NCI-H2227 treated with DMSO at 0.1 percent for 48 hours (cell line): ENCODE measurements at regions not wholly inside any gene's neighbourhood (a gene's known extent, or its start where the extent isn't known, plus 50 kb on each side); places are given as distances from the start of the nearest gene placed in this dataset.

Experiments used
- DNase-seq: peaks from one replicate; lab custom pipeline; 2025; lab: John Stamatoyannopoulos, UW

GRCh38 chr15:94606286-94606685 lies 374.9 kb downstream of the MCTP2 start:
- no peak for DNase-seq

DNA sequence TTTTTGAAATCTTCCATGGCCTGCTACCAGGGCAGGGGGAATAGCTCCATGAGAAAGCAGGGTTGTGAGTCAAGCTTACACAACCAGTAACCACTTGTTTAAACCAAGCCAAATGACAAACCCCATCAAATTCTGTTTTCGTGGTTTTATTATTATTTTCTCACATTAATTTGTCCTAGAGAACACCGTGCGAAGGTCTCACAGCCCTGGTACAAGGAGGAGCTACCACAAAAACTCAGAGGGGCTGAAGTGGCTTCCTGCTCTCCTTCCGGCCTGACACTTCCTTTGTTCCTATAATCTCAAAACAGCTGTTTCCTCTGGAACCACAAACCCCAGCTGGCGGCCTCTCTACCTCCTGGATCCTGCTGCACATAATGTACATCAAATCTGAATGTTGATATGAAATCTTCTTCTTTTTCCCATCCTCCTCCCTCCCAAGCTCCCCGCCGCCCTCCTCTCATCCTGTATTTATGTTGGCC lies 375.9 kb downstream of the MCTP2 start:
- DNase-seq: no peak

GRCh38 chr15:94610069-94610468 lies 378.7 kb downstream of the MCTP2 start:
- DNase-seq: no peak

- DNase-seq: no peak
Measured at GRCh38 chr15:94610485-94610884, 379.1 kb downstream of the MCTP2 start.

DNA sequence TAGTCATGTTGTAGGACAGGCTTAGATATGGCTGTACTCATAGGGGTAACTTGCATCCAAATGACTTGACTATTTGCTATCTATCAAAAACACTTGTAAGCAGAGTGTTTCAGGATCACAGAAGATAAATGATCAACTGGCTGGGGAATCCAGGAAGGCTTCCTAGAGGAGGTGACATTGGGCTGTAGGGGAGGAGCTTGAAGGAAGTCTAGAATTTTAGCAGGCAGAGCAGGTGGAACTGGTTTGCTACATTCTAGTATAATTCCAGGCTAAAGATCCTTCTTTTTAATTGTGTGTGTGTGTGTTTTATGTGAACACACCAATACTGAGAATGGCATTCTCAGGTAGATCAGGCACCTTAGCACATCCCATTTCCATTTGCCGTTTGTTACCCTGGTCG lies 380.3 kb downstream of the MCTP2 start:
- DNase-seq: no peak

DNA sequence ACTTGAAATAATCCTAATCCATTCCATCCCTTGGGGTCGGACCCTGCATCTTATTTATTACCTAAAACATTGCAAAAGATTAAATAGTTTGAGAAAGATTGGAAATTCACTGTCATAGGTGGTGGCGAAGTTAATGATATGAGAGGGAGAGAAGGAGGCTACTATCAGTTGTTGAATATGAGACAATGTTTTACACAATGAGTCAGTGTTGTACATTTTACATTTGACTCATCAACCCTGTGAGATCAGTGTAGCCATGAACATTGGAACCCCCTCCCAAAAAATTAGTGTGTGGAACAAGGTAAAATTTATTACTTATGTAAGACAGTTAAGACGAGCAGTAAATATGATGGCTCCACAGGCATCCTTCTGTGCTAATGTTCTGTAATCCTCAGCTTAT lies 384.3 kb downstream of the MCTP2 start:
- DNase-seq: no peak

DNA sequence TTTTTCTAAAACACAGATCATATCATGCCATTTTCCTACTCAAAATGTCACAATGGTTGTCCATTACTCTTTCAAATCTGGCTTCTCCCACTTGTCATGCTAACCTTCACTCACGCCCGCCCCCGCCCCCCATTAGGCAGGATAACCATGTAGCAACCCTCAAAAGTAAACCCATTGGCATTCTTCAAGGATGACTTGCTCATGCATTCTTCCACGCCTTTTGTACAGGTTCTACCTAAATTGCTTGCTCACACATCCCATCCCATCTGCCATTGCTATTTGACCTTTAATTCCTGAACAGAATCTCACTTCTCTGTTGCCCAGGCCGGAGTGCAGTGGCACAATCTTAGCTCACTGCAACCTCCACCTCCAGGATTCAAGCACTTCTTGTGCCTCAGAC lies 389.3 kb downstream of the MCTP2 start:
- DNase-seq: no peak

GRCh38 chr15:94621736-94622135 lies 390.4 kb downstream of the MCTP2 start:
- DNase-seq: no peak

DNA sequence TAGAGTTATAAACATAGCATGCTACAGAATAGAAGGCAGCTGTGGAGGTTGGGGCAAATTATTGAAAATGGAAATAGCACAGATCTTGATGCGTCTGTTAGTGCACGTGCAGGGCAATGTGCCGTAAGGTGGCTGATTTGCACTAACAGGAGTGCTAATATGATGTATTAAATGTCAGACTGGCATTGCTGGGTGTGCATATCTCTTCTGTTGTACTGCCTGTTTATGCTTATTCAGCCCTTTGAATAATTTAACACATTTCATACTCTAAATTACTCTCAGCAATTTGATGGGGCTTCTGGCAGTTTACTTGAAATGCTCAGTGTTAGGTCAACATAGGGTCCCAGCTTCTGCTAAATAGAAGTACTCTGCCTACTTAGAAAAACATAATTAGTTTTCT lies 395.6 kb downstream of the MCTP2 start:
- DNase-seq: no peak

DNA sequence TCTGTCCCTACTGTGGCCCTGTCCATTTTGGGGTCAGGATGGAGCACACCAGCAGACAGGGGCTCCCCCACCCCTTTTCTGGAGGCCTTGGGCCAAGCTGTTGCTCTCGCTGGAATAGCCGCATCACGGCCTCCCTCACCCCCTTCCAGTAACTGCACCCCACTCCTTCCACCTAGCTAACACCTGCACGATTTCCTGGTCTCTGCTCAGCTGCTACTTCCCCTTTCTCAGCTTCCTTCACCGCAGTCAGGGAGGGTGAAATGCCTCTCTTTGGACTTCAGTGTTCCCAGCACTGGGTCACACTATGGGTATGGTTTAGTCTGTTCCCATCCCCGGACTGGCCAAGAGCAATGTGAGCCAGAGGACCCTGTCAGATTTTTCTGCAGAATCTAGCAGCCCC lies 400.2 kb downstream of the MCTP2 start:
- no peak for DNase-seq

DNA sequence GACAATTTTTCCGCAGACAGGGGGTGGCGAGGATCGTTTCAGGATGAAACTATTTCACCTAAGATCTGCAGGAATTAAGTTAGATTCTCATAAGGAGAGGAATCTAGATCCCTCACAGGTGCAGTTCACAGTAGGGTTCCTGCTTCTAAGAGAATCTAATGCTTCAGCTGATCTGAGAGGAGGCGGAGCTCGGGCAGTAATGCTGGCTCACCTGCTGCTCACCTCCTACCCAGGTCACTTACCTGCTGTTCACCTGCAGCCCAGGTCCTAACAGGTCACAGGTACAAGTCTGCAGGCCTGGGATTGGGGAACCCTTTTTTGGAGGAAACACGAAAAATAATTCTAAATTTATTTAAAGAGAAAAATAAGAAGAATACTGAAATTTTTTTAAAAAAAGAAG lies 406.8 kb downstream of the MCTP2 start:
- DNase-seq: no peak

GRCh38 chr15:94639701-94640100 lies 408.3 kb downstream of the MCTP2 start:
- DNase-seq: no peak

GRCh38 chr15:94644433-94644832 lies 413.1 kb downstream of the MCTP2 start:
- DNase-seq: no peak

DNA sequence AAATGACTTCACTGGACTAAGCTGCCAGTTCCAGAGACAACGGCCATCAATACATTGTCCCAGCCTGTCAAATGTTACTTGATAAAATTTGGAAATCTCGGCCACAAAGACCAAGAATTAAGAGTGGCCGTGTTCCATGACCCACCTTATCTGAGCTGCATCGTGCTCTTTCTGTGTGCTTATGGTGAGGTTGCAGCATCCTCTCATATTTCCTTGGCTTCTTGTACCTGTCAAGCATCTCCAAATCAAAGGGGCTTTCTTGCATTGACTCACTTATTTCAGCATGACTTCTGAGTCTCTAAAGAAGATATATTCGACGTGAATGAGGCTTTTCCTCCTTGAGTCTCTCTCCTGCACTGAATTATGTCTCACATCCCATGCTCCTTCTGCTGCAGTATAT lies 421.7 kb downstream of the MCTP2 start:
- DNase-seq: no peak

DNA sequence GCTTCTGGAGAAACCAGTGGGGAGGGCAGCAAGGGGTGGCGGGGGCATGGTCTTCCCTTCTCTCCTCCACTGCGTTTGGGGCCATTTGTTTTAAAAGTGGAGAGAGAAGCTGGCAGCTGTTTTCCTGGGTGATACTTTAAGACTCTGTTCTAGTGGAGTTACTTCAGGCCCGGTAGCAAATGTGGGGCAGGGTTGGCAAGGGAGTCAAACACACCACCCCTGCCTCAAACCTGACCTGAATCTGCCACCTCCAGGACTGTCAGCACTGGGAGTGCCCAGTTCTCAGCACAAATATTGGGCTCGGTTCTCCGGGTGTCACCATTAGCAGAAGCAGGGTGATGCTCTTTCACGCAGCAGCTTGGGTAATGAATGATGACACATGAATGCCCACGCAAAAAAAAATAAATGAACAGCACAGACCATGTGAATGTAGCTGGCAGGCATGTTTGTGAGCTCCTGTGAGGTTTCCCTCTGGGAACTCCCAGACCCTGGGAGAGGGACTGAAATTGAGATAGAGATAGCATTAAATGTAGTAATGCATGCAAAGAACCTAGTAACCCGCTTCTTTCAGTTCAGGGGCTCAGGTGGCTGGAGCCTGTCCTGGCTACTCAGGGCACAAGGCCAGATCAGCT lies 424.0 kb downstream of the MCTP2 start:
- no peak for DNase-seq

DNA sequence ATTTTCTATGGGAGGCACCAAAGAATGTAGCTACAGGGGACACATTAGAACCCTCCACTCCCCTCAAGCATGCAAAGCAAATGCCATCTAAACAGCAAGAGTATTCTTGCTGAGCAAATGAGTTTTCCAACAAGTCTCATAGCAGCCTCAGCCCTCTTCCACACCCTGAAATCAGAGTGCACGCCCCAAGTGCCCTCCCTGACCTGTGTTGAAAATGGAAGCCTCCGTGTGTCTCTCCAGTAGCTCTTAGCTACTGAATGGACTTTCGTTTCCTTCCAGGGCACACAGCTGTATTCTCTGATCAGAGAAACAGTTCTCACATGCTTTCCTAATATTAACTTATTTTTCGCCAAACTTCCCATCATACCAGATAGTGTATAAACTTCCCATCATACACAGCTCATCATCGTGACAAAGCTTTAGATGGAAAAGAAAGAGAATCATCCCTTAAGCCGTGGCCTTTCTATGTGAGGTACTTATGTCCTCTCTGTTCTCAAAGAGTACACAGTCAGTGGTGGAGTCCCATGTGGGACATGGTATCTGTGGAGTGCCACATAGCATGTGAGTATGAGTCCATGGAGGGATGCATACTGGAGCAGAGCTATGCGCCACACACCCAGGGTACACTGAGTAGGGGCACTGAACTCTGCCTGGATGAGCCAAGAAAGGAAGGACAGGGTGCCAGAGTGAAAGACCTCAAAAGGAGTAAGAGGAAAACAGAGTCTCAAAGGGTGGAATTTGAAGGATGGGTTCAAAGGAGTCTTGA lies 434.5 kb downstream of the MCTP2 start:
- DNase-seq: no peak

GRCh38 chr15:94666553-94666952 lies 435.2 kb downstream of the MCTP2 start:
- no peak for DNase-seq

DNA sequence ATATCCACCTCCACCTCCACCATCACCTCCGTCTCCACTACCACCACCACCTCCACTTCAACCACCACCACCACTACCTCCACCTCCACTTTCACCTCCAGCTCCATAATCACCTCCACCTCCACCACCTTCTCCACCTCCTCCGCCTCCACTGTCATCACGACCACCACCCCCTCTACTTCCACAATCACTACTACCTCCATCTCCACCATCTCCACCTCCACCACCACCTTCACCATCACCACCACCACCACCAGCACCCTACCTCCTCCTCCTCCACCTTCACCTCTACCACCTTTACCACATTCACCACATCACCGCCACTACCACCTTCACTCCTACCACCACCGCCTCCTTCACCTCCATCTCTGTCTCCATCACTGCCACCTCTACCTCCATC lies 435.7 kb downstream of the MCTP2 start:
- DNase-seq: no peak

DNA sequence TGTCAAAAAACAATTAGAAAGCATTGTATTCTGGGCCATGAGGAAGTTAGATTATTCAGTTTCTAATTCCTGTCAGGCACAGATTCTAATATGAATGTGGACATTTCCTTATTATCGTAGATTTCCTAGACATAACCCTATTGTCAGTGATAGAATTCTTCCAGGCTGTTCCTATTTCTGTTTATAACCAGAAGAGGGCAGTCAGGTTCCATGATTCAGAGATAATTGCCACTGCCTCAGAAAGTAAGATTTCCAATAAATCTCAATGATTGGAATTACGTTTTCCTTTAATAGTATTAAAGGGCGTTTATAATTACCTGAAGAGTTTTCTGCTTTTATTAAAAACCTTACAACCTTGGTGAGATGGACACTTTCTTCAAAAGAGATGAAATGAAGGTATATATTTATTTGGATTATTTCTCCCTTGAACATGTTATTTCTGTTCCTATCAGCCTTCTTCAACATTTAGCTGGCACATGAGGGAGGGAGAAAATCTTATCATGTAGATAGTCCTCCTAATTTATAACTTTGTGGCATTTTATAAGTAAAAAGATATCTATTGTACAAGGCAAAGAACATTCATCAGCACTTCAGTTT lies 439.2 kb downstream of the MCTP2 start:
- peak; percentile 31 for DNase-seq

- peak; percentile 61 for DNase-seq
Measured at GRCh38 chr15:94671858-94672532, 440.6 kb downstream of the MCTP2 start.

DNA sequence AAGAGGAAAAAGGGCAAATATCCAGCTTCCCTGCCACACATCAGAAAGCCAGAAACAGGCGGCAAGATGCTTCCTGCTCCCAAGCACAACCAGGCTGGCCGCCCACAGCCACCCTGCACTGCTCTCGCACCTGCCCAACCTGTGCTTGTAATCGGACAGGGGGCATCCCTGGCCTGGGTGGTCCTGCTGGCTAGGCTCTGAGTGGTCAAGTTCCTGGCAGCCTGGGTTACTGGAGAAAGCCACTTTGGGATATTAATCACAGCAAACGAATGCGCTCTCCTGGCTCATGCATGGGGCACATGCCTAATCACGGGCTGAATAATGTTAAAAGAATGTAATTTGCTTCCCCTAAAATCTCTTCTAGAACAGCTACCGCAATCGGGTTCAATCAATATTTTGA lies 442.4 kb downstream of the MCTP2 start:
- DNase-seq: no peak

GRCh38 chr15:94674296-94674695 lies 442.9 kb downstream of the MCTP2 start:
- no peak for DNase-seq
